ENCODE measurements at regions not wholly inside any gene's neighbourhood (a gene's known extent, or its start where the extent isn't known, plus 50 kb on each side); places are given as distances from the start of the nearest gene placed in this dataset.

- TF ChIP-seq POLR2A (IDR thresholded peaks at IDR 0.05) = no peak
- TF ChIP-seq, protein P1, sequence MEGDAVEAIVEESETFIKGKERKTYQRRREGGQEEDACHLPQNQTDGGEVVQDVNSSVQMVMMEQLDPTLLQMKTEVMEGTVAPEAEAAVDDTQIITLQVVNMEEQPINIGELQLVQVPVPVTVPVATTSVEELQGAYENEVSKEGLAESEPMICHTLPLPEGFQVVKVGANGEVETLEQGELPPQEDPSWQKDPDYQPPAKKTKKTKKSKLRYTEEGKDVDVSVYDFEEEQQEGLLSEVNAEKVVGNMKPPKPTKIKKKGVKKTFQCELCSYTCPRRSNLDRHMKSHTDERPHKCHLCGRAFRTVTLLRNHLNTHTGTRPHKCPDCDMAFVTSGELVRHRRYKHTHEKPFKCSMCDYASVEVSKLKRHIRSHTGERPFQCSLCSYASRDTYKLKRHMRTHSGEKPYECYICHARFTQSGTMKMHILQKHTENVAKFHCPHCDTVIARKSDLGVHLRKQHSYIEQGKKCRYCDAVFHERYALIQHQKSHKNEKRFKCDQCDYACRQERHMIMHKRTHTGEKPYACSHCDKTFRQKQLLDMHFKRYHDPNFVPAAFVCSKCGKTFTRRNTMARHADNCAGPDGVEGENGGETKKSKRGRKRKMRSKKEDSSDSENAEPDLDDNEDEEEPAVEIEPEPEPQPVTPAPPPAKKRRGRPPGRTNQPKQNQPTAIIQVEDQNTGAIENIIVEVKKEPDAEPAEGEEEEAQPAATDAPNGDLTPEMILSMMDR (IDR thresholded peaks at IDR 0.05) = no peak
- no peaks in the 10 kb centered on the region for H3K4me1 ChIP-seq
- H3K27me3 ChIP-seq = no peaks in the 10 kb centered on the region
- intact Hi-C loops (cut with DNase I) = no loop called here
- H3K27ac ChIP-seq = peak overlapping the region in 2 of 12 donors; percentile 3 to 87
- no peaks in the 10 kb centered on the region for H3K36me3 ChIP-seq
- peaks cover 0 to 5% (median 0%) of the 10 kb centered on the region in 12 donors for H3K9me3 ChIP-seq
- WGBS, 4 donors = 64 to 72% (median 69%) methylated on average over 17 of the region's 17 CpGs
- ATAC-seq (peak; percentile 42 to 90 (median 70)), DNase-seq (peak in 4 of 5 donors; percentile 48 to 65 (median 54))
- H3K4me3 ChIP-seq = peak overlapping the region in 1 of 12 donors; percentile 30
These were observed 147.1 kb upstream of the RGMA start for GRCh38 chr15:93235926-93236780.

- no peak overlapping the region for H3K27ac ChIP-seq
- DNase-seq = no peak
- H3K9me3 ChIP-seq = peaks cover 0 to 5% (median 0%) of the 10 kb centered on the region in 12 donors
- TF ChIP-seq, protein P1 (IDR thresholded peaks at IDR 0.05) = no peak
- no peak for TF ChIP-seq POLR2A (IDR thresholded peaks at IDR 0.05)
- H3K27me3 ChIP-seq = no peaks in the 10 kb centered on the region
- no peak overlapping the region for H3K4me3 ChIP-seq
- no peaks in the 10 kb centered on the region for H3K36me3 ChIP-seq
- intact Hi-C loops (cut with DNase I) = no loop called here
- WGBS, 4 donors = 67 to 80% (median 72%) methylated on average over 5 of the region's 5 CpGs
- no peaks in the 10 kb centered on the region for H3K4me1 ChIP-seq
- ATAC-seq = no peak
These were observed 146.3 kb upstream of the RGMA start for GRCh38 chr15:93235269-93235668.

GRCh38 chr15:93233710-93234109, 144.7 kb upstream of the RGMA start:
- no peak for DNase-seq
- TF ChIP-seq, protein P1 (IDR thresholded peaks at IDR 0.05) = no peak
- TF ChIP-seq POLR2A (IDR thresholded peaks at IDR 0.05) = no peak
- H3K27ac ChIP-seq = no peak overlapping the region
- H3K36me3 ChIP-seq = no peaks in the 10 kb centered on the region
- H3K27me3 ChIP-seq = no peaks in the 10 kb centered on the region
- 92 to 97% (median 93%) methylated on average over 4 of the region's 4 CpGs for WGBS, 4 donors
- ATAC-seq = no peak
- H3K9me3 ChIP-seq = peaks cover 0 to 5% (median 0%) of the 10 kb centered on the region in 12 donors
- intact Hi-C loops (cut with DNase I) = no loop called here
- H3K4me1 ChIP-seq = no peaks in the 10 kb centered on the region
- no peak overlapping the region for H3K4me3 ChIP-seq

DNA sequence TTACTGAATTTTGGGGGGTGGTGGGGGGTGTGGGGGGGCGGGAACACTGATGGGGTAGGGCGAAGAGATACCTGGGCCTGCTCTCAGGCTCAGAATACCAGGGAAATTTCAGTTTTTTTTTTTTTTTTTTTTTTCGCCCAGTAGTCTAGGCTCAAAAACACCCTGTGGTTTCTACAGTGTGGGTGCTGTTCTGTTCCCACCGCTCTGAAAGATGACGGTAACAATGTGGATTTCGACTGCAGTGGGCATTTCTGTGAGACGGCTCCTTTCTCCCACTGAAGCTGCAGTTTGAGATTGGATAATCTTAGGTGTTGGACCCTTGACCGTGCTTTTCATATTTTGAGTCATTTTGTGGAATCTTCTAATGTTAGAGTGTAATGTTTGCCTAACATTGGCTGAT, 143.8 kb upstream of the RGMA start:
- Histone ChIP-seq H3K4me3 (no peak overlapping the region), H3K36me3 (no peaks in the 10 kb centered on the region), H3K9me3 (peaks cover 0 to under 1% (median 0%) of the 10 kb centered on the region in 12 donors), H3K27me3 (no peaks in the 10 kb centered on the region), H3K27ac (no peak overlapping the region), H3K4me1 (no peaks in the 10 kb centered on the region)
- WGBS, 4 donors = 81 to 88% (median 86%) methylated on average over 8 of the region's 8 CpGs
- intact Hi-C loops (cut with DNase I) = no loop called here
- ATAC-seq (no peak), DNase-seq (no peak)
- no peak for TF ChIP-seq POLR2A (IDR thresholded peaks at IDR 0.05)
- TF ChIP-seq, protein P1 (IDR thresholded peaks at IDR 0.05) = no peak
